NT2/D1 (cell line): ENCODE measurements at regions not wholly inside any gene's neighbourhood (a gene's known extent, or its start where the extent isn't known, plus 50 kb on each side); places are given as distances from the start of the nearest gene placed in this dataset.
"Not testable (repeated sequence)": the region's sequence is repeated elsewhere in the genome, so short reads cannot be mapped to it uniquely, and the experiment has no call there.

Experiments used
- DNase-seq: peaks from one replicate; pipeline ENCODE4 v3.0.0-alpha.2; 2011; ENCODE audit warnings: low read depth, low spot score
- H3K27me3 ChIP-seq: 2 replicates; pipeline ENCODE4 v1.6.0; 2011; ENCODE audit warnings: mild to moderate bottlenecking; ENCODE audit not compliant: insufficient read length, insufficient read depth
- H3K36me3 ChIP-seq: 2 replicates; pipeline ENCODE4 v1.6.1; 2011; ENCODE audit warnings: mild to moderate bottlenecking, low read length, mixed read lengths; ENCODE audit not compliant: insufficient read depth, insufficient read length
- H3K4me1 ChIP-seq: 2 replicates; pipeline ENCODE4 v1.5.1; 2011; ENCODE audit not compliant: insufficient read depth, insufficient read length
- H3K4me3 ChIP-seq: 2 replicates; pipeline ENCODE4 v1.5.1; 2011; ENCODE audit warnings: low read depth; ENCODE audit not compliant: insufficient read length
- H3K9ac ChIP-seq: 2 replicates; pipeline ENCODE4 v1.6.0; 2011; ENCODE audit warnings: low read depth; ENCODE audit not compliant: insufficient read length
- H3K9me3 ChIP-seq: 2 replicates; pipeline ENCODE4 v1.5.1; 2011; ENCODE audit warnings: mild to moderate bottlenecking, low read length; ENCODE audit not compliant: insufficient read depth
- SUZ12 ChIP-seq: IDR thresholded peaks from 2 replicates; pipeline ENCODE4 v1.6.1; 2011; ENCODE audit not compliant: insufficient read length, insufficient read depth; ENCODE audit errors: extremely low read depth
- YY1 ChIP-seq: IDR thresholded peaks from 2 replicates; pipeline ENCODE4 v1.6.1; 2011; ENCODE audit not compliant: insufficient read length, insufficient read depth
- ZNF274 ChIP-seq: IDR thresholded peaks from 2 replicates; pipeline ENCODE4 v1.6.1; 2011; ENCODE audit warnings: mild to moderate bottlenecking, low read depth, low read length

DNA sequence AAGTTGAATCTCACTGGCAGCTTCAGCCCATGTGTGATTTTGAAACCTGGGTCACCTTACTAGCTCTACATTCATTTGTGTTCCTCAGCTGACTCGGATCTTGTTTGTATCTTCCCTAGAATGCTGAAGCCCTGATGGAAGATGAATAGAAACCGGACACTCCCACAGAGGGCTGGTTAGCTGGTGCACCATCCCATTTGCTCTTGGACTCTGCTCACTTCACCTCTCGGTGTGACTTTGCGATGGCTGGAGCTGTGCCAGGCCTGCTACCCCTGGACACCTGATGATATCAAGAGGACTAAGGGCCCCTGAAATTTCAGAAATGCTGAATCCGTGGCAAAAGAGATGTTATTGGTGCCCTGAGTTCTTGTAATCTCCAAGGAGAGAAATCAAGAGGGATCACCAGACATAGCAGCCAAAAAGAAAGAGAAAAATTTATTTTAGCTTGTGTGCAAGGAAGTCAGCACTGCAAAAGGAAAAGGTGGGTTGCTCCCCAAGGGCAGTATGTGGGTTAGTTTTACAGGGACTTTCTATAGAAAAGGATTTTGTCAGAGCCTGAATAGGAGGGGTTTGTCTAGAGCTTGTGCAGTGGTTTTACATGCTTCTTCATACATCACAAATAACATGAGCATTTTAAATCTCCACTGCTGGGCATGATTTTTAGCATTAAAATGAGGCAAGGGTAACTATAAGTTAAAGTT lies 426.3 kb upstream of the NOX3 start:
- Histone ChIP-seq H3K27me3 (no peaks in the 10 kb centered on the region), H3K9ac (no peak overlapping the region), H3K36me3 (no peaks in the 10 kb centered on the region), H3K9me3 (no peaks in the 10 kb centered on the region), H3K4me3 (no peak overlapping the region), H3K4me1 (no peaks in the 10 kb centered on the region)
- DNase-seq, result no peak
- TF ChIP-seq YY1, result no peak
- TF ChIP-seq ZNF274, result no peak
- TF ChIP-seq SUZ12, result no peak

DNA sequence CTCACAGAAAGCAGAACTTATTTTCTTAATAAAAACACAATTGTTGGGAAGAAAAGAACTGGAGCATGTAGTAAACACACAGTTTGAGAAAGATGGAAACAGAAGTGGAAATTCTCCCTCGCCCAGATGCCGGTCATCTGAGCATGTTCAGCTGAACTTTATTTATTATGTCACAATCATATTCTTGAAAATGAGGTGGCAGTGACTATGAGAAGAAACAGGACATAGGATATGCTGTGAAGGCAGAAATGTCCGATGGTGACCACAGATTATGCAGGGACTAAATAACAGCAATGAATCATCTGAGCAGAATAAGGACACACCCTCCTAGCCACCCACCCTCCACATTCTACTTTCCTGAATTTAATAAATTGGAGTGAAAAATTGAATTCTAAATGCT lies 425.3 kb upstream of the NOX3 start:
- H3K27me3 ChIP-seq, result no peaks in the 10 kb centered on the region
- H3K36me3 ChIP-seq, result no peaks in the 10 kb centered on the region
- no peak for DNase-seq
- H3K4me3 ChIP-seq, result no peak overlapping the region
- TF ChIP-seq ZNF274 (no peak), YY1 (no peak), SUZ12 (no peak)
- no peaks in the 10 kb centered on the region for H3K4me1 ChIP-seq
- no peak overlapping the region for H3K9ac ChIP-seq
- no peaks in the 10 kb centered on the region for H3K9me3 ChIP-seq

DNA sequence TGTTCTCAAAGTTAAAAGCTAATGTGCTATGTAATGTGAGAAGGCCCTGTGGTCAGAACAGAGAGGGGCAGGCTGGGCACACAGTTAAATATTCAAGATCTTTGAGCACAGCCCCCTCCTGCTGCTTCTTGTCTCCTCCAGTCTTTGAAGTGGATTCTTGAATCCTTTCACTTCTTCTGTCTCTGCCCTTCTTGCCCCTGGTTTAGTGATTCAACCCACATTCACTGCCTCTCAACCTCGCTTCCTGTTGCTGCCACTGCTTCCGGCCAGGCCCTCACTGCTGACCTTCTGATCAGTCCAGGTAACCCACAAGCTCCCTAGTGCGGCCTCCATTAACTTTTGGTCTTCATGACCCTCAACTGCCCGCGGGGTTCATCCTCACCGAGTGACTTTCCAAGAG lies 417.3 kb upstream of the NOX3 start:
- no peaks in the 10 kb centered on the region for H3K4me1 ChIP-seq
- no peaks in the 10 kb centered on the region for H3K9me3 ChIP-seq
- no peak for DNase-seq
- no peaks in the 10 kb centered on the region for H3K36me3 ChIP-seq
- no peak overlapping the region for H3K4me3 ChIP-seq
- no peak for TF ChIP-seq YY1
- no peak overlapping the region for H3K9ac ChIP-seq
- no peaks in the 10 kb centered on the region for H3K27me3 ChIP-seq

DNA sequence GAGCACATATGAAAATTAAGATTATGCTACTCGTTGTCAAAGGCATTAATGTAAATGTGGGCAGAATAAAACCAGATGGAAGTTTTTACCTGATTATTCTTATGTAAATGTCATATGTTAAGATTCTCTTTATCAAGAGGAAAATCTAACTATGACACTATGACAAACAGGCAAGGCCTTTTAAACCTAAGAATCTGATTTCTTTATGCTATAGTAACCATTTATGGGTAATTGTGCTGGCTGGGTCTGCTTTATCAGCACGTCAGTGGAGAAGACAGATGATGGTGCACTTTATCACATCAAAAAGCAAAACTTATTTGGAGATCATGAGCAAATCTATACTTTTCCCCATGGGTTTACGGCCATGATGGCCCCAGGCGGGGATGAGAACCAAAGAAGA lies 412.0 kb upstream of the NOX3 start:
- no peak for TF ChIP-seq ZNF274
- no peak for TF ChIP-seq SUZ12
- no peak for TF ChIP-seq YY1
- Histone ChIP-seq H3K27me3 (no peaks in the 10 kb centered on the region), H3K36me3 (no peaks in the 10 kb centered on the region)

DNA sequence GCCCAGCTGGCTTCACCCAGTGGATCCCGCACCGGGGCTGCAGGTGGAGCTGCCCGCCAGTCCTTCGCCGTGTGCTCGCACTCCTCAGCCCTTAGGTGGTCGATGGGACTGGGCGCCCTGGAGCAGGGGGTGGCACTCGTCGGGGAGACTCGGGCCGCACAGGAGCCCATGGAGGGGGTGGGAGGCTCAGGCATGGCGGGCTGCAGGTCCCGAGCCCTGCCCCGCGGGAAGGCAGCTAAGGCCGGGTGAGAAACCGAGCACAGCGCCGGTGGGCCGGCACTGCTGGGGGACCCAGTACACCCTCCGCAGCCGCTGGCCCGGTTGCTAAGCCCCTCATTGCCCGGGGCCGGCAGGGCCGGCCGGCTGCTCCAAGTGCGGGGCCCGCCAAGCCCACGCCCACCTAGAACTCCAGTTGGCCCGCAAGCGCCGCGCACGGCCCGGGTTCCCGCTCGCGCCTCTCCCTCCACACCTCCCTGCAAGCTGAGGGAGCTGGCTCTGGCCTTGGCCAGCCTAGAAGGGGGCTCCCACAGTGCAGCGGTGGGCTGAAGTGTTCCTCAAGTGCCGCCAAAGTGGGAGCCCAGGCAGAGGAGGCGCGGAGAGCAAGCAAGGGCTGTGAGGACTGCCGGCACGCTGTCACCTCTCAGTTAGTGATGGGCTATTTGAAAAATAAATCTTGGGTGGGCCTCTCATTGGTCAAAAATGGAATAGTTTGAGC lies 411.2 kb upstream of the NOX3 start:
- not testable (repeated sequence) for H3K36me3 ChIP-seq, H3K4me3 ChIP-seq, H3K9ac ChIP-seq, H3K9me3 ChIP-seq, H3K27me3 ChIP-seq, DNase-seq, H3K4me1 ChIP-seq

More for the DNA sequence above, 412.0 kb upstream of the NOX3 start:
- no peak overlapping the region for H3K4me3 ChIP-seq
- DNase-seq, result no peak
- no peaks in the 10 kb centered on the region for H3K9me3 ChIP-seq
- H3K9ac ChIP-seq, result no peak overlapping the region
- H3K4me1 ChIP-seq, result no peaks in the 10 kb centered on the region

DNA sequence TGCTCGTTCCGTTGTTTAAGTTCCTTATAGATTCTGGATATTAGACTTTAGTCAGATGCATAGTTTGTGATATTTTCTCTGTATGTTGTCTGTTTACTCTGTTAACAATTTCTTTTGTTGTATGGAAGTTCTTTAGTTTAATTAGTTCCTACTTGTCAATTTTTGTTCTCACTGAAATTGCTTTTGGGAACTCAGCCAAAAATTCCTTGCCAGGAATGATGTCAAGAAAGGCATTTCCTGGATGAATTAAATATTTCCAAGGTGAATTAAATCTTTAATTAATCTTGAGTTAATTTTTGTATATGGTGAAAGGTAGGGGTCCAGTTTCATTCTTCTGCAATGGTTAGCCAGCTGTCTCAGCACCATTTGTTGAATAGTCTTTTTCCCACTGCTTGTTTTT lies 406.2 kb upstream of the NOX3 start:
- Histone ChIP-seq H3K9ac (no peak overlapping the region), H3K27me3 (no peaks in the 10 kb centered on the region), H3K9me3 (peaks cover 15% of the 10 kb centered on the region; the same call in 1 of the 2 replicates), H3K4me3 (no peak overlapping the region), H3K4me1 (no peaks in the 10 kb centered on the region), H3K36me3 (no peaks in the 10 kb centered on the region)
- no peak for DNase-seq
- no peak for TF ChIP-seq ZNF274
- TF ChIP-seq YY1, result no peak
- no peak for TF ChIP-seq SUZ12

DNA sequence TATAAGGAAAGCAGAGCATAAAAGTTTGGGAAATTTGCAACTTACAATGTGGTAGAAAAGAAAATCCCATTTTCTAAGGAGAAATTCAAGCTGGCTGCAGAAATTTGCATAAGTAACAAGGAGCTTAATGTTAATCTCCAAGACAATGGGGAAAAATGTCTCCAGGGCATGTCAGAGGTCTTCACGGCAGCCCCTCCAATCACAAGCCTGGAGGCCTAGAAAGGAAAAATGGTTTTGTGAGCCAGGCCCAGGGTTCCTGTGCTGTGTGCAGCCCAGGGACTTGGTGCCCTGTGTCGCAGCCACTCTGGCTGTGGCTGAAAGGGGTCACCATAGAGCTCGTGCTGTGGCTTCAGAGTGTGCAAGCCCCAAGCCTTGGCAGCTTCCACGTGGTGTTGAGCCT lies 403.3 kb upstream of the NOX3 start:
- not testable (repeated sequence) for H3K9ac ChIP-seq, H3K4me3 ChIP-seq, H3K27me3 ChIP-seq, H3K4me1 ChIP-seq, H3K36me3 ChIP-seq, DNase-seq
- peaks cover 15% of the 10 kb centered on the region; the same call in 1 of the 2 replicates for H3K9me3 ChIP-seq
